Neural crest cell (in vitro differentiated cells): ENCODE measurements at regions not wholly inside any gene's neighbourhood (a gene's known extent, or its start where the extent isn't known, plus 50 kb on each side); places are given as distances from the start of the nearest gene placed in this dataset.

ENCODE experiments used
- DNase-seq: peaks from one replicate; pipeline ENCODE4 v3.0.0; 2021; ENCODE audit warnings: low read depth, mixed read lengths, low spot score
- H3K27ac Mint-ChIP-seq: one replicate; pipeline ENCODE4 v1.8.0; 2021; ENCODE audit warnings: mild to moderate bottlenecking, mixed read lengths; ENCODE audit not compliant: unreplicated experiment
- H3K27me3 Mint-ChIP-seq: 2 replicates; pipeline ENCODE4 v1.8.0; 2021; ENCODE audit warnings: low read depth, mild to moderate bottlenecking, mixed read lengths
- H3K36me3 Mint-ChIP-seq: 2 replicates; pipeline ENCODE4 v1.8.0; 2021; ENCODE audit warnings: low read depth, mild to moderate bottlenecking, mixed read lengths
- H3K4me1 Mint-ChIP-seq: 2 replicates; pipeline ENCODE4 v1.8.0; 2021; ENCODE audit warnings: mixed read lengths
- H3K4me3 Mint-ChIP-seq: one replicate; pipeline ENCODE4 v1.8.0; 2021; ENCODE audit warnings: mild to moderate bottlenecking, mixed read lengths
- H3K9me3 Mint-ChIP-seq: 2 replicates; pipeline ENCODE4 v1.8.0; 2021; ENCODE audit warnings: mixed read lengths
- TF ChIP-seq, protein P1 (sequence below): fragments of 200-600 bp; sonication (generic); conservative IDR thresholded peaks from 2 replicates; pipeline ENCODE4 v1.5.0; 2021; ENCODE audit warnings: antibody characterized with exemption, mild to moderate bottlenecking

DNA sequence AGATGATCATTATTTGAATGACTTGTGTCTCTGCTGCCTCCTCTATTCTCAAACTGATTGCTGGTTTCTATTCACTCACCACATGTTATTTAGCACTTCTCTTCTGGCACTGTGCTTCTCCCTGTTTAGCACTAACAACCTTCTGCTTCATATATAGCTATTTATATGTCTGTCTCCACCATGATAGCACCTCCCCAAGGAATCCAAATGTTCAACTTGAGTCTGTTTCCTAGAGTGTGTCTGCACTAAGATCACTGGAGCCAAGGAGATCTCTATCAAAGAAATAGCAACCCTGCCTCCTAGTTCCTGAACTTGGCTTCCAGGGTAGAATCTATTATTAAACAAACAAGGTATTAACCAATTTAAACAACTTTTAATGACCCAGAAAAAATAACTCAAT is 104.5 kb downstream of the CYP26A1 start:
- no peak for DNase-seq
- H3K4me3 Mint-ChIP-seq, result no peak overlapping the region
- TF ChIP-seq, protein P1, sequence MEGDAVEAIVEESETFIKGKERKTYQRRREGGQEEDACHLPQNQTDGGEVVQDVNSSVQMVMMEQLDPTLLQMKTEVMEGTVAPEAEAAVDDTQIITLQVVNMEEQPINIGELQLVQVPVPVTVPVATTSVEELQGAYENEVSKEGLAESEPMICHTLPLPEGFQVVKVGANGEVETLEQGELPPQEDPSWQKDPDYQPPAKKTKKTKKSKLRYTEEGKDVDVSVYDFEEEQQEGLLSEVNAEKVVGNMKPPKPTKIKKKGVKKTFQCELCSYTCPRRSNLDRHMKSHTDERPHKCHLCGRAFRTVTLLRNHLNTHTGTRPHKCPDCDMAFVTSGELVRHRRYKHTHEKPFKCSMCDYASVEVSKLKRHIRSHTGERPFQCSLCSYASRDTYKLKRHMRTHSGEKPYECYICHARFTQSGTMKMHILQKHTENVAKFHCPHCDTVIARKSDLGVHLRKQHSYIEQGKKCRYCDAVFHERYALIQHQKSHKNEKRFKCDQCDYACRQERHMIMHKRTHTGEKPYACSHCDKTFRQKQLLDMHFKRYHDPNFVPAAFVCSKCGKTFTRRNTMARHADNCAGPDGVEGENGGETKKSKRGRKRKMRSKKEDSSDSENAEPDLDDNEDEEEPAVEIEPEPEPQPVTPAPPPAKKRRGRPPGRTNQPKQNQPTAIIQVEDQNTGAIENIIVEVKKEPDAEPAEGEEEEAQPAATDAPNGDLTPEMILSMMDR, result no peak
- H3K27me3 Mint-ChIP-seq, result no peaks in the 10 kb centered on the region
- H3K9me3 Mint-ChIP-seq, result no peaks in the 10 kb centered on the region
- H3K4me1 Mint-ChIP-seq, result peaks cover 13% of the 10 kb centered on the region
- H3K36me3 Mint-ChIP-seq, result no peaks in the 10 kb centered on the region
- H3K27ac Mint-ChIP-seq, result no peak overlapping the region

DNA sequence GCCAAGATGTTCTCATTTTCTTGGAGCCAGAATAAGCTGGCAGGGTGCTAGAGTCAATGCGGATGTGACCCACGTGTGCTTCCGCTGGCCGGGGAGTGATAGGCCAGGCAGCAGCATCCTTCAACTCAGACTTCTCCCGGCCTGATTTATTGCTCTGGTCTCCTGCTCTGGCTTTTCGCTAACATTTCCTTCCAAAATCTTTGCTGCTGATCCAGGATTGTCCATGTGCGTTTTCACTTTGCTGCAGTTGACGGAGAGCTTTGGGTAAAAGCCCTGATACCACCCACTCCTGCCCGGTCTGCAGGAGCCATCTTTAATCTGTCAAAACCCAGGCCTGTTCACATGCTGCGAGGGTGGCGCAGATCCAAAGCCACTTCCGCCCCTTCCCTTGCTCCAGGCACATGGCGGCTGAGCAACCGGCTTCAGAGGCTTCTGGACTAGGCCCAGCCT is 106.8 kb downstream of the CYP26A1 start:
- Mint-ChIP-seq H3K4me3 (no peak overlapping the region), H3K27me3 (no peaks in the 10 kb centered on the region), H3K9me3 (peaks cover 3% of the 10 kb centered on the region), H3K36me3 (no peaks in the 10 kb centered on the region), H3K4me1 (peaks cover 5% of the 10 kb centered on the region), H3K27ac (no peak overlapping the region)
- no peak for DNase-seq
- TF ChIP-seq, protein P1, result no peak

DNA sequence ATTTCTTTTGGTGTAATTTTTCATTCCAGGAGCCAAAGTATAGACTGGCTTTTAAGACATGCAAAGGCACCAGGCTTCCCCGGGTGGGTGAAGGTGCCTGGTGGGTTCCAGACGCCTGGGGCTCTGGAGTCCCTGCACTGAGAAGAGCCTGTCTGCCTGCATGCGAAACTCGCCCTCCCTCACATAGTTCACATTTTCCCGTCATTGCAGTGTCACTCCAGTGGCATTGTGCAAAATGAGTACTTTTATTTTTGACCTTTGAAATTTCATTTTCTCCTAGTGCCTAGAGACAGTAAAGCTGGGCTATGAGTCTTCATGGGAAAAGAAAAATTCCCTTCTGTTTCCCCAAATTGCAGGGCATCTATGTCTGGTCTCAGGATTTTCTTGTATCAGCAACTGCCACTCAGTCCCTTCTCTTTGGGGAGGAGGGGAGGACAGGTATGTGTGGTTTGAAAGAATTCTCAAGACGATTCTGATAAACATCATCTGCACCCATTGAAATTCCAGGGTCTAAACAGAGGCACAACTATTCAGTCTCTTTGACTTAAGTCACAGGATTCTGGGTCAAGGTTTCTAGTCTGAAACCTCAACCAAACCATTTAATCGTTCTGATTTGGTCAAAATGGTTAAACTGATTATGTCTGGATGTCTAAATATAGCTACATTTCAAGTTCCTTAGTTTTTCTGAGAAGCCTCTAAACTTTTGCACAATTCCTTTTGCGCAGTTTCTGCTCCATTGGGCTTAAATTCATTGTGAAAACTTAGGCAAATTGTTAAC is 107.8 kb downstream of the CYP26A1 start:
- H3K9me3 Mint-ChIP-seq, result peaks cover 5% of the 10 kb centered on the region
- no peaks in the 10 kb centered on the region for H3K36me3 Mint-ChIP-seq
- no peak for DNase-seq
- H3K27ac Mint-ChIP-seq, result no peak overlapping the region
- H3K4me3 Mint-ChIP-seq, result no peak overlapping the region
- TF ChIP-seq, protein P1, result no peak
- no peaks in the 10 kb centered on the region for H3K4me1 Mint-ChIP-seq
- H3K27me3 Mint-ChIP-seq, result no peaks in the 10 kb centered on the region

DNA sequence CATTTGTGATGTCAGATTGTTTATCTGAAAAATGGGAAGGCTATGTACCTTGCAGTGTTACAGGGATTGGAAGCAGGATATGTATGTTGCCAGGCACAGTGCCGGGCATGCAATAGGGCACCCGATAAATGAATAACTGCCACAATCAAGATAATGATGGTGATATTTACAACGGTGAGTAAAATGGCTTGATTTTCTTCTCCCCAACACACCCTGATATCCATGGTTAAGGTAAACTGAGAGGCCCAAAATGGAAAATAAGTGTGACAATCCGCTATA is 108.3 kb downstream of the CYP26A1 start:
- DNase-seq, result no peak
- TF ChIP-seq, protein P1, result no peak
- Mint-ChIP-seq H3K4me3 (no peak overlapping the region), H3K27ac (no peak overlapping the region), H3K36me3 (no peaks in the 10 kb centered on the region), H3K9me3 (peaks cover 5% of the 10 kb centered on the region), H3K4me1 (no peaks in the 10 kb centered on the region), H3K27me3 (no peaks in the 10 kb centered on the region)

DNA sequence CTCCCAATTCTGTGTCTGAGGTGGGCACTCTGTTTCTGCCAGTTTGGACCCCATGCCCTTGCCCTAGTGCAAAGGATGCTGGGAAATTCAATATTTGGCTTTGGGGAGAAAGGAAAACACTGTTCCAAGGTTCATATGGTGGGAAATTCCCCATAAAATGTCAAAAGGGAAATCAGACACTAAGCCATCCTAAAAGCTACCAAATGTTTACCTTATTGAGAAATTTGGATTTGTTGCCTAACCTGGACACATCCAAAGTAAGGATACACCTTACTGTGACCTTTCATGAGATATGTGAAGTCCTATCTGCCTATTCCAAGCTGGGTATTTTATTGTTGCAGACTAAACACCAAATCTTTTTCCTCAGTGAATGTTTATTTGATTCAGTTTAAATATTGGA is 109.1 kb downstream of the CYP26A1 start:
- Mint-ChIP-seq H3K4me3 (no peak overlapping the region), H3K9me3 (peaks cover 5% of the 10 kb centered on the region), H3K27me3 (no peaks in the 10 kb centered on the region), H3K27ac (no peak overlapping the region), H3K36me3 (no peaks in the 10 kb centered on the region), H3K4me1 (no peaks in the 10 kb centered on the region)
- TF ChIP-seq, protein P1, result no peak
- no peak for DNase-seq
